ENCODE measurements at regions not wholly inside any gene's neighbourhood (a gene's known extent, or its start where the extent isn't known, plus 50 kb on each side); places are given as distances from the start of the nearest gene placed in this dataset.

GRCh38 chr7:108634535-108634934 lies 64.9 kb downstream of the DNAJB9 start:
- TF ChIP-seq SMAD5 (IDR thresholded peaks at IDR 0.05; ENCODE audit: low read depth) (no peak), USF1 (IDR thresholded peaks at IDR 0.05; ENCODE audit: borderline replicate concordance, extremely low read length, insufficient read depth, low read depth, low read length) (no peak)
